DND-41 (cell line): ENCODE measurements at regions not wholly inside any gene's neighbourhood (a gene's known extent, or its start where the extent isn't known, plus 50 kb on each side); places are given as distances from the start of the nearest gene placed in this dataset.

Experiments
- ATAC-seq: fragments of 200-7000 bp; cut with Tn5 transposase; 3 replicates; pipeline ENCODE4 v1.9.1; 2021; ENCODE audit warnings: low read depth; ENCODE audit not compliant: insufficient read depth
- DNase-seq: peaks from one replicate; pipeline ENCODE4 v3.0.0-alpha.2; 2020
- H2AFZ ChIP-seq: 2 replicates; pipeline ENCODE4 v1.6.0; 2012; ENCODE audit warnings: low read depth, low read length
- H3K27ac ChIP-seq: 2 replicates; pipeline ENCODE4 v1.5.1; 2012; ENCODE audit warnings: low read length, inconsistent platforms
- H3K27me3 ChIP-seq: fragments of 200-600 bp; sonication (generic); 2 replicates; pipeline ENCODE4 v1.6.0; 2012; ENCODE audit warnings: low read length, mild to moderate bottlenecking, inconsistent platforms; ENCODE audit not compliant: insufficient read depth, poor library complexity
- H3K36me3 ChIP-seq: 2 replicates; pipeline ENCODE4 v1.5.1; 2012; ENCODE audit warnings: low read length, inconsistent platforms; ENCODE audit not compliant: insufficient read depth
- H3K4me1 ChIP-seq: 2 replicates; pipeline ENCODE4 v1.5.1; 2012; ENCODE audit warnings: mild to moderate bottlenecking, low read length; ENCODE audit not compliant: insufficient read depth
- H3K4me2 ChIP-seq: 2 replicates; pipeline ENCODE4 v1.6.0; 2012; ENCODE audit warnings: mild to moderate bottlenecking, moderate library complexity, low read length, inconsistent platforms; ENCODE audit not compliant: insufficient read depth
- H3K4me3 ChIP-seq, 2 experiments: fragments of 200-600 bp in 1 of 2; shearing (Covaris generic) in 1 of 2; 2 replicates each; pipeline ENCODE4 v1.5.1; 2012 to 2016; ENCODE audit warnings: inconsistent platforms in 2 of 2, low read length in 2 of 2, mild to moderate bottlenecking in 2 of 2, low read depth in 1 of 2, moderate library complexity in 1 of 2
- H3K79me2 ChIP-seq: 2 replicates; pipeline ENCODE4 v1.6.0; 2012; ENCODE audit warnings: low read length, inconsistent platforms; ENCODE audit not compliant: insufficient read depth
- H3K9ac ChIP-seq: 2 replicates; pipeline ENCODE4 v1.6.0; 2012; ENCODE audit warnings: low read depth, mild to moderate bottlenecking, inconsistent platforms, low read length, moderate library complexity
- H3K9me3 ChIP-seq: 2 replicates; pipeline ENCODE4 v1.5.1; 2012; ENCODE audit warnings: low read length, moderate library complexity, mild to moderate bottlenecking, inconsistent platforms; ENCODE audit not compliant: insufficient read depth, severe bottlenecking
- H4K20me1 ChIP-seq: 2 replicates; pipeline ENCODE4 v1.6.0; 2012; ENCODE audit warnings: low read length; ENCODE audit not compliant: insufficient read depth
- CTCF ChIP-seq: IDR thresholded peaks from 2 replicates; pipeline ENCODE4 v1.5.1; 2012; ENCODE audit warnings: borderline replicate concordance, low read length, moderate library complexity, mild to moderate bottlenecking; ENCODE audit not compliant: poor library complexity, severe bottlenecking; ENCODE audit errors: extremely low read depth
- EZH2 ChIP-seq: IDR thresholded peaks from 3 replicates; pipeline ENCODE4 v1.6.1; 2012; ENCODE audit warnings: borderline replicate concordance, low read depth, mild to moderate bottlenecking, moderate library complexity, low read length, inconsistent platforms; ENCODE audit not compliant: severe bottlenecking

GRCh38 chr11:26805001-26805400 lies 83.1 kb upstream of the SLC5A12 start:
- no peak for ATAC-seq
- Histone ChIP-seq H3K4me2 (no peak overlapping the region), H3K27me3 (no peaks in the 10 kb centered on the region), H3K27ac (no peak overlapping the region), H2AFZ (no peak overlapping the region), H3K4me1 (no peaks in the 10 kb centered on the region), H3K36me3 (no peaks in the 10 kb centered on the region), H3K9me3 (no peaks in the 10 kb centered on the region), H3K79me2 (no peaks in the 10 kb centered on the region), H3K9ac (no peak overlapping the region), H4K20me1 (no peaks in the 10 kb centered on the region), H3K4me3 (no peak overlapping the region)
- no peak for DNase-seq
- no peak for TF ChIP-seq CTCF

GRCh38 chr11:26806219-26806618 lies 84.4 kb upstream of the SLC5A12 start:
- H3K4me3 ChIP-seq, result no peak overlapping the region
- no peak overlapping the region for H3K27ac ChIP-seq
- no peak overlapping the region for H3K9ac ChIP-seq
- no peak for ATAC-seq
- no peak overlapping the region for H2AFZ ChIP-seq
- no peaks in the 10 kb centered on the region for H3K4me1 ChIP-seq
- H3K4me2 ChIP-seq, result no peak overlapping the region
- H3K36me3 ChIP-seq, result no peaks in the 10 kb centered on the region
- no peaks in the 10 kb centered on the region for H3K27me3 ChIP-seq
- no peaks in the 10 kb centered on the region for H3K79me2 ChIP-seq
- no peaks in the 10 kb centered on the region for H4K20me1 ChIP-seq
- no peak for DNase-seq
- TF ChIP-seq CTCF, result no peak
- TF ChIP-seq EZH2, result no peak
- H3K9me3 ChIP-seq, result no peaks in the 10 kb centered on the region

GRCh38 chr11:26820739-26821138 lies 98.9 kb upstream of the SLC5A12 start:
- Histone ChIP-seq H3K79me2 (no peaks in the 10 kb centered on the region), H3K27ac (no peak overlapping the region), H3K27me3 (no peaks in the 10 kb centered on the region), H3K9me3 (peaks cover 18% of the 10 kb centered on the region), H3K4me1 (no peaks in the 10 kb centered on the region), H3K4me2 (no peak overlapping the region), H3K4me3 (no peak overlapping the region), H3K9ac (no peak overlapping the region), H3K36me3 (no peaks in the 10 kb centered on the region), H4K20me1 (no peaks in the 10 kb centered on the region), H2AFZ (no peak overlapping the region)
- no peak for ATAC-seq
- no peak for DNase-seq
- TF ChIP-seq CTCF, result no peak
- TF ChIP-seq EZH2, result no peak

GRCh38 chr11:26823963-26824362 lies 102.1 kb upstream of the SLC5A12 start:
- no peak overlapping the region for H3K4me3 ChIP-seq
- H3K27ac ChIP-seq, result no peak overlapping the region
- no peaks in the 10 kb centered on the region for H3K27me3 ChIP-seq
- no peak overlapping the region for H3K9ac ChIP-seq
- no peak overlapping the region for H2AFZ ChIP-seq
- TF ChIP-seq CTCF, result no peak
- TF ChIP-seq EZH2, result no peak
- no peaks in the 10 kb centered on the region for H3K4me1 ChIP-seq
- H3K9me3 ChIP-seq, result peaks cover 20% of the 10 kb centered on the region
- DNase-seq, result peak; percentile 5
- ATAC-seq, result no peak
- H3K4me2 ChIP-seq, result no peak overlapping the region
- no peaks in the 10 kb centered on the region for H4K20me1 ChIP-seq
- H3K79me2 ChIP-seq, result no peaks in the 10 kb centered on the region
- no peaks in the 10 kb centered on the region for H3K36me3 ChIP-seq
